ENCODE measurements at regions not wholly inside any gene's neighbourhood (a gene's known extent, or its start where the extent isn't known, plus 50 kb on each side); places are given as distances from the start of the nearest gene placed in this dataset.

DNA sequence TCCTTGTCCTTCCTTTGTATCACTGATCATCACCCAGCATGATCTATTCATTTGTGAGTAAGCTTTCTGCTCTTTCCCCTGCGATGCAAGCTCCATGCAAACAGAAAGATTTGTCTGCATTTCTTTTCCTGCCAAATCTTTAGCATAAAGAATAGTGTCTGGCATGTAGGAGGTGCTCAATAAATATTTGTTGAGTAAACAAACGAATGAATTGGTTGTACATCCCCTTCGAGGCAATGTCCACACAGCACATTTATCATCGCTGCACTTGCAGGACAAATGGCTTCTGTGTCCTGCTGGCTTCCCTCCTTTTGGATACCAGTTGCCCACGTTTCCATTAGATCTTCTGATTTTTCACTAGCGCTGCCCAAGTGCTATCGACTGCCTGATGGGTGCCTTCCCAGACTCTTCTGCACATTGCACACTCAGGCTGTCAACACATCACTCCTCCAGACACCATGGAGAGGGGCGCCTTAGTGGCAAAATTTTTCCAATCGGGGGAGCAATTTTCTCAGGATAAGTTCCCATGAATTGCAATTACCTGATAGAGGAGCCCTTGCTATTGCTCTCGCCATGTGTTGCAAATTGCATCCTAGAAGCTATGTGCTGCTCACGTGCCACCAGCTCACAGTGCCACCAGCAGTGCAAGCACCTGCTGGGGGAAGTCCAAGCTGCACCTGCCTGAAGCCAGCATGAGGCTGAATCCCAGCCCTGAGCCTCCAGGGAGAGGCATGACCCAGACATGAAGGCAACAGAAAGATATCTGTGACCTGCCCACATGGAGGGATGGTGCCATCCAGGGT is 206.6 kb downstream of the KIF26A start:
- DNase-seq, result no peak

DNA sequence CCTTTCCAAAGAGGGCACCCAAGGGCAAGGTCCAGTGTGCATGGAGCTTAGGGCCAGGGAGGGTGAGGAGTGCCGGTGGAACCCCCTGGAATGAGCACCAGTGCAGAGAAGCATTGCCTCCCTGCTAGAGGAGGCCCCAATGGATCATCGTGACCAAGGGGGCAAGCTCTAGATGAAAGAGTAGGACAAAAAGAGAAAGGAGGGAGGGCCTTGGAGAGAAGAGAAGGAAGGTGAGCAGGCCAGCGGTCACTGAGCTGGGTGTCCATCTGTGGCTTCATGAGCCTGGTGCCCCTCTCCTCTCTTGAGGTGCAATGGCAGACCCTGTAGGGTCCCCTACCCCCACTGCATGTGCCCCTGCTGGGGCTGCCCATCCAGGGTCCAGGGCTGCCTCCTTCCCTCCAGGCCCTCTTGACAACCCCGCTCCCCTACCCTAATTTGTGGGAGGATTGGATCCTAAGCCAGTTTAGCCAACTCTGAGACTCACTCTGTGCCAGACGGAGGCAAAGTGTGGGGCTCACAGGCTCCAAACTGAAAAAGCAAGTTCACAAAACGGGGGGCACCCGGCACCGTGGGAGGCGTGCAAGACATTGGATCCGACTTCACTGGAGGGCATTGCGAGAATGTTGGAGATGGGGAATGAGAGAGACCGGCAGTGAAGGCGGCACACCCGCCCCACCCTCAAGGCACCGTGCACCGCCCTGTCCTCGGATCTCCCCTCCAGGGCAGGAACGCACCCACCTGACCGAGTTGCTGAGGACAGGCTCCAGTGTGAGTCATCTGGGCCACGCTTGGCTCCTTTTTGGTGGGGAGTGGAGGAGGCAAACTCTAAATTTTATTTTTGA is 207.5 kb downstream of the KIF26A start:
- DNase-seq, result no peak

DNA sequence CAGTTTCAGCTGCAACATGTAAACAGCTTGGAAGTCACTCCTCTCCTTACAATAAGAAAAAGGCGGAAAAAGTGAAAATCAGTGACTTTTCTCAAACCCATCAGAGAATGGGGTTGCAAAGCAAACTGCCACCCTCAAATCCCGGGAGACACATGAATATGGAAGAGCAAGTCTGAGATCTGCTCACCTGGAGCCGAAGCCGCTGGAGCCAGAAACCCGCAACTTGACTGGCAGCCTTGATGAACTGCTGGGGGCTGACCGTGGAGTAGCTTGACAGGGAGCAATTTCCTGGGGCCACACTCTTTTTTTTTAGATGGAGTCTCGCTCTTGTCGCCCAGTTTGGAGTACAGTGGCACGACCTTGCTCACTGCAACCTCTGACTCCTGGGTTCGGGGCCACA is 208.2 kb downstream of the KIF26A start:
- no peak for DNase-seq

DNA sequence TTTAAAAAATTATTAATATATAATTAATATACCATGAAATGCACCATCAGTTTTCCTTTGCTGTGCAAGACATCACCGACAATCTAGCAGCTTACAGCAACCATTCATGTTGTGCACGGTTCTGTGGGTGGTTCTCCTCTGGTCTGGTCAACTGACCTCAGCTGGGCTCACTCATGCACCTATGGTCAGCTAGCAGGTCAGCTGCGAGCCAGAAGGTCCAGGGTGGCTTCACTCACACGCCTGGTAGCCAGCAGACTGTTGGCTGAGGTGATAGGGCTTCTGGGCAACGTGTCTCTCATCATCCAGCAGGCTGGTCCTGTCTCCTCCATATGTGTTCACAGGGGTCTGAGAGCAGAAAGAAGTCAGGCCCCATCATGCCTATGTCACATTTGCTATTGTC is 210.4 kb downstream of the KIF26A start:
- no peak for DNase-seq

DNA sequence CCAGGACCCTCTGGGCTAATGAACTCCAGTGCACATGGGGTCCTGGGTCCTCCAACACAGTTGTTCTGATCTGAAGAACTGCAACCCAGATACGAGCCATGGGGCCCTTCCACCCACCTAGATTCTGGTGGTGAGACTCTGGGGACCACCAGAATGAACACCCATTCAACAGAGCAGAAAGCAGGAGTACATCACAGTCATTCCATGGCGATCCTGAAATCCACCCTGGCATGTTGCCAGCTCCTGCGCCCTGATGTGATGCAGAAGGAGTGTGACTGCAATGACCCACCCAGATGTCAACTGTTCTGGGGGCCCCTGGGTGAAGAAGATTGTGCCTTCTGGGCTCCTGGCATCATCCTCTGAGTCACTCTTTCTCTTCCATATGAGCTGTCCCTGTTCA is 211.6 kb downstream of the KIF26A start:
- no peak for DNase-seq

DNA sequence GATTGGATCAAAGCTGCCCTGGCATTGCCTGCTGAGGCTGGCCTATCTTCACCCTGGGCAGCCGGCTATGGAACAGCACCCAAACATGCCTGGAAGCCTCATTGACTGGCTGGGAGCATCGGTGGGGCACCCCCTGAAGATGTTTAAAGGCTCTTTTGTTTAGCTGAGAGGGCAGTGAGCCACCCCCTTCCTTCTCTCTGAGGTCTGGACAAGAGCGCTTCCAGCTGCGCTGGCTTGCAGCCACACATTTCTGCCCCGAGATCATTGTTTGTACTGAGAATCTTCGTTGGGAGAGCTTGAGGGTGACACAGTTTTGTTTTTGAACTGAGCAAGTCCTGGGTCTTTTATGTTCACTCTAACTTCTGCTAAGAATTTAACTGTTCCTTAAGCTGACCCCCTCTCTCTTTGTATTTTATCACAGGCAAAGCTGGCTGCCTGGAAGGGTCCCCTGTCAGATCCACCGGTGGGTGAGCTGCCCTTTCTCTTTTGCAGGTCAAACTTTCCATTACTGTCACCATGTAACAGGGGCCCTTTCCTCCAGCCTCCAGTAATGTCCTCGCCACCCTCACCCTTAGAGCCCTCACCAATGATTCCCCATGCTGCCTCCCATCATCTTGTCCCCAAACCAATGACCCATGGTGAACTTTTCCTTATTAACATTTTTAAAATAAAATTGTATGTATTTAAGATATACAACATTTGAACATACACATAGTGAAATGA is 212.2 kb downstream of the KIF26A start:
- DNase-seq, result no peak

DNA sequence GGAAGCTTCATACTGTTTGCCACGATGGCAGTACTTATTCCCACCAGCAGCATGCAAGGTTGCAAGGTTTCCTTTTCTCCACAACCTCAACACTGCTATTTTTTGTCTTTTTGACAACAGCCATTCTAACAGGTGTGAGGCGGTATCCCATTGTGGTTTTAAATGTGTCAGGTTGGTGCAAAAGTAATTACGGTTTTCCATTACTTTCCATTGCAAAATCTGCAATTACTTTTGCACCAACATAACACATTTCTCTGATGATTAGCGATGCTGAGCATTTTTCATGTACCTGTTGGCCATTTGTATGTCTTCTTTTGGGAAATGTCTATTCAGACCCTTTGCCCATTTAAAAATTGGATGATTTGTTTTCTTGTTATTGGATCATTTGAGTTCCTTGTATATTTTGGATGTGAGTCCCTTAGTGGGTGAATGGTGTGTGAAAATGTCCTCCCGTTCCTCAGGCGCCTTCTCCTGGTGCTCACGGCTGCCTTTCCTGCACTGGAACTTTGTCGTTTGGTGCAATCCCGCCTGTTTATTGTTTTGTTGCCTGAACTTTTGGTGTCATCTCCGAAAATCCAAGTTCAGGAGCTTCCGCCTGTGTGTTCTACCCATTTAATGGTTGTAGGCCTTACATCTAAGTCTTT is 213.6 kb downstream of the KIF26A start:
- no peak for DNase-seq

DNA sequence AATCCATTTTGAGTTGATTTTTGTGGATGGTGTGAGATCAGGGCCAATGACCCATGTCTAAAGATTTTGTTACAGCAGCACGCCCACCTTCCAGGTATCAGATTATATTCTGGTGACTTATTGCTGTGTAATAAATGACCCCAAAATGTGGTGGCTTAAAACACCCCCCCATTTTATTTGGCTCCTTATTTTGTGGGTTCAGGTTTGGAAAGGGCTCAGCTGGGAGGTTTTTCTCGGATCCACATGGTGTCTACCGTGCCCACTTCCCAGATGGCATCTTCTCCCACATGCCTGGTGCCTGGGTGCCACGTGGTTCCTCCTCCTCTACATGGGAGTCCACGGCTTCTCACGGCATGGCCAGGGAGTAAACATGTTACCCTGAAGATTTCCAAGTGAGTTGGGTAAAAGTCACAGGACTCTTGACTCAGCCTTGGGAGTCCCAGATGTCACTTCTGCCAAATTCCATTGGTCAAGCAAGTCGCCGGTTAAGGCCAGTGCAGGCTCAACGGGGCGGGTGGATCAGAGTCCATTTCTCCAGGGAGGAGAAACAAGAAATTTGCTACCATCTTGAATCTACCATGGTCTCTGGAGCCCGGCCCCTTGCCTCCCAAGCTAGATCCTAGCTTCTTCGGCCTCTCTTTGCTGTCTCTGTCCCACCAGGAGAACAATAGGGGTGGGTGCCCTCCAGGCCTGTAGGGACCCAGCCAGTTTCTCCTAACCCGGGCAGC is 214.3 kb downstream of the KIF26A start:
- DNase-seq, result no peak

DNA sequence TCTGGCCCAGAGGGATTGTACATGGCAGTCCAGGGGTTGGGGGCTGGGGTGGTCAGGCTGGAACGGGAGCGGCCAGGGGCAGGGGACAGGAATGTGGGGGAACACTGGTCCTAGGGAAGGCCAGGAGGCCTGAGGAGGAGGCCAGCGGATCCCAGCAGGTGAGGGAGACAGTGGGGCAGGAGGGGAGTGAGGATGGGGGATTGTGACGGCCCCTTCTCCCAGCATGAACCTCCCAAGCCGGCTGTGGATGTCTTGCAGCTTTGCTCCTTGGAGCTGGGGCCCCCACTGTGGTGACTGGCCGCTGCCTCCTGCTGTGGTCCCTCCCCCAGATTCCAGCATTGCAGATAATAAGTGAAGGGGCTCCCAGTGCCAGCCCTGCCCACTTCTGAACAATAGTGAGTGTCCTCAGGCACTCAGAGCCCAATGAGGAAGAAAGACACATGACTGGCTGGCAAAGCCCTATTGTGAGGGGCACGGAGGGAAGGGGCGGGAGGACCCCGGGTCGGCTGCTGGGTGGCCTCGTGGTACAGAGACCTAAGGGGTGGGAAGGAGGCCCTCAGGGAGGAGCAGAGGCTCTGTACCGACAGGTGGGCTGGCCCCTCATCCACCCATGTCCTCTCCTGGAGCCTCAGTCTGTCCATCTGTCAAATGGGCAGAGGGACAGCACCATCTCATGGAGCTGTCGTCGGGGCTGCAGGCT is 215.0 kb downstream of the KIF26A start:
- DNase-seq, result no peak

DNA sequence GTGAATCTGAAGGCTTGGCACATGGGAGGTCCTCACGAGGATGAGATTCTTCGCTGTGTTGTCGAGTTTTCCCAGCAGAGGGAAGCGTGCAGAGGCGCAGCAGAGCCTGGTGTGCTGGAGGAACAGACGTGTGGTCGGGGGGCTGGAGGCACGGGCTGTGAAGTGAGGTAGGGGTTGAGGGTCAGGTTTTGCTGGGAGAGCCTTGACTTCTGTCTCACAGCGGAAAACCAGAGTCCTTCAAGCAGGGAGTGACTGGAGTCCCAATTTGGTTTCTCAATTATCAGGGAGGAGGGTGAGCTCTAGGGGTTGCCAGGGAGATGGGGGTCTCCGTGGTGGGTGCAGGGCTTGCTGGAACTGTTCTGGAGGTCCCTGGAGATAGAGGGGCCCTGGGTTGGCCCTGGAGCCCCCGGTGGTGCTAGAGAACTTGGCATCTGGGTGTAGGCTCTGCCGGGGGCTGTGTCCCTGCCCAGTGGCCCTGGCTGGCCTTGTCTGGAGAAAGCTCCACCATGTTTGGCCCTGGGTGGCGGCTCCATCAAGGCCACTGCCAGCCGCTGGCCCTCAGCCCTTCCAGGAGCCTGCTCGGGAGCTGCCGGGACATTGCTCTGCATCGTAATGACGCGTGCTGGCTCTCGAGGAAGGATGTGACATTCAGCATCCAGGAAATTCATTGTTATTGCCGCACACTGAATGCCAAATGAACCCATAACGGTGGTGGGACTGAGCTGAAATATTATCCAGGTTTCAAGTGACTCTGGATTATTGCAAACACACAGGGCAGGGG is 215.7 kb downstream of the KIF26A start:
- no peak for DNase-seq

DNA sequence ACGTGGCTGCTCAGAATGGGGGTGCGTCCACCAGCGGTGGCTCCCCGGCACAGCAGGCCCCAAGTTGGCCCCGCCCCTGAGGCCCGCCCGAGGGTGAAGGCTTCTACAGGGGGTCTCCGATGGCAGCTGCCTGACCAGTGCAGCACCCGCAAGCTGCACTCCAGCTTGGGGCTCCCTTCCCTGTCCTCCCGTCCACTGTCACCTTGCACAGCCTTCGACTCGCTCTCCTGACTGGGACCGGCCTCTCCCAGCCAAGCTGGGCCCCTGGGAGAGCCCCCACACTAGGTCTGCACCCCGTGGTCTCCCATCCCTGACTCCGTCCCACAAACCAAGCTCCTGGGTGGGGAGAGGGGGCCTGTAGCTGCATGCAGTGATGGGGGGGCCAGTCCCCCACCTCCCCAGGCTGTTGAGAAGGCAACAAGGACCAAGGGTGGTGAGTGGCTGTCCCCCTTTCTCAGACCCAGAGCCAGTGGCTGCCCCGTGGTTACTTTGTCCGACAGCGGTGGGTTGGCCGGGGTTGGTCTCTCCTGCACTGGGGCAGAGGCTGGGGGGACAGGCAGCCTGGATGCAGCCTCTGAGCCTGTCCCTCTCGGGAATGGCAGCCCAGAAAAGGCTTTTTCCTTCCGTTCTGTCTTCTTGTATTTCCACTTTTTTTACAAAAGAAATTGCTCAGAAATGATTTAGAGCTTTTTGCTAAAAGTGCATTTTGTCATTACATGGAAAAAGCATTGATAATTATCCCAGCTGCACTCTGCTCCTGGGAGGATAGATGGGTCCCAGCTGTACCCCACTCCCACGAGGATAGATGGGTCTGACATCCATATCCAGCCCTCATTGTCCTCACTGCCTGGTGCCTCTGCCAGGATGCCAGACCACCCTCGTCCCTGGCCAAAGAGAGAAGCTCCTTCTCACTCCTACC is 217.0 kb downstream of the KIF26A start:
- no peak for DNase-seq

DNA sequence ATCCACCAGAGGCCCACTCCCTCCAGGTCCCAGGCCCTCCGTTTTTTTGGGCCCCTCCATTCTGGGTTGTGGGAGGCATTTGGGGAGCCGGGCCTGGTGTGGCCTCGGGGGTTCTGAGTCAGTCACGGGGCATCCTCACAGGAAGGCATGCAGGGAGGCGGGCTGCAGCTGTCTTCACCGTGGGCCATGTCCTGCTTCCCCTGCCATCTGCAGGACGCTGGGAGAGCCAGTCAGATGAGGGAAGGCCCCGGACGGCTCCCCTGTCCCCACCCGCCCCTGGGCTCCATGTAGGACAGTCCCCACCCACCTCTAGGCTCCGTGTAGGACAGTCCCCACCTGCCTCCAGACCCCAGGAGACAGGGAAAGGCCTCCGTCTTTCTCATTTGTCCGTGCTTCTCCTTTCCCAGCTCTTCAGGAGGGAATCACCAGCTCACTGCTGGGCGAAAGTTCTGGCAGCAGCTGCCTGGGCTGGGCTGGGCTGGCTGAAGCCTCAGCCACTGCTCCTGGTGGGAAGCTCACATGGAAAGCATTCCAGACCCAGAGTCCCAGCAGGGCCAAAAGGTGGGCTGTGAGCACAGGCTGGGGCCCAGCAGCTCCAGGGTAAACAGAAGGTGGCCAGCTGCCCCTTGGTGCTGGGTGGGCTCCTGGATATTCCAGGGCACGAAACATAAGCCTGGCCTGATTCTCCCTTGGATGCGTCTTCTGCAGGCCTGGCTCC is 217.8 kb downstream of the KIF26A start:
- DNase-seq, result no peak

DNA sequence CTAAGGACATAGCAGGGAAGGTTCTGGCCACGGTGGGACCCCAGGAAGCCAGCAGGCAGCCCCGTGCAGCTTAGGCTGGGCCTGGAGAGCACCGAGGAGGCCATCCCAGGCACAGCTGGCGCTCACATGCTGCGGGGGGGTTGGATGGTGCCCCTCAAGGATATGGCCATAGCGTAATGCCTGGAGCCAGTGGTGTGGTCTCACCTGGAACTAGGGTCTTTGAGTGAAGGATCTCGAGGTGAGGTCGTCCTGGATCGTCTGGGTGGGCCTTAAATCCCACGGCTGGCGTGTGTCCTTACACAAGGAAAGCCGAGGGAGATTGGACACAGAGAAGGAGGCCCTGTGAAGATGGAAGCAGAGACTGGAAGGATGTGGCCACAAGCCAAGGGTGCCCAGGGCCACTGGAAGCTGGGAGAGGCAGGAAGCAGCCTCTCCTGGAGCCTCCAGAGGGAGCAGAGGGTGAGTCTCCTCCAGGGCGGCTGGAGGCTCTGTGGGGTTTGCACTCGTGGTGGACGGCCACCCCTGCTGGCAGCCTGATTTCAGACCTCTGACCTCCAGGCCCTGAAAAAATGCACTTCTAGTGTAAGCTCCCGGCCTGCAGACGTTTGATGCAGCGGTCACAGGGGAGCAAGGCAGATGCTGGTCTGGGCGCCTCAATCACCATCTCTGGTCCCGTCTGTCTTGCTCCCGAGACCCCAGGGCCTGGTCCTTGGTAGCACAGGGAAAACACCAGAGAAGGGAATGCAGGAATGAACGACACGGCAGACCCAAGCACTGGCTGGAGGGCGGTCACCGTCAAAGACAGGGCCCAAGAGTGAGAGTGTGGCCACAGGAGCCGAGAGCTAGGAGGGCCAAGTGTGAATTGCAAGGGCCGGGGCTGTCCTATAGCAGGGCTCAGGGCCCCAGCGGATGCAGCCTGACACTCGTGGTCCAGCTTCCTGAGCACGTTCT is 218.6 kb downstream of the KIF26A start:
- DNase-seq, result no peak

DNA sequence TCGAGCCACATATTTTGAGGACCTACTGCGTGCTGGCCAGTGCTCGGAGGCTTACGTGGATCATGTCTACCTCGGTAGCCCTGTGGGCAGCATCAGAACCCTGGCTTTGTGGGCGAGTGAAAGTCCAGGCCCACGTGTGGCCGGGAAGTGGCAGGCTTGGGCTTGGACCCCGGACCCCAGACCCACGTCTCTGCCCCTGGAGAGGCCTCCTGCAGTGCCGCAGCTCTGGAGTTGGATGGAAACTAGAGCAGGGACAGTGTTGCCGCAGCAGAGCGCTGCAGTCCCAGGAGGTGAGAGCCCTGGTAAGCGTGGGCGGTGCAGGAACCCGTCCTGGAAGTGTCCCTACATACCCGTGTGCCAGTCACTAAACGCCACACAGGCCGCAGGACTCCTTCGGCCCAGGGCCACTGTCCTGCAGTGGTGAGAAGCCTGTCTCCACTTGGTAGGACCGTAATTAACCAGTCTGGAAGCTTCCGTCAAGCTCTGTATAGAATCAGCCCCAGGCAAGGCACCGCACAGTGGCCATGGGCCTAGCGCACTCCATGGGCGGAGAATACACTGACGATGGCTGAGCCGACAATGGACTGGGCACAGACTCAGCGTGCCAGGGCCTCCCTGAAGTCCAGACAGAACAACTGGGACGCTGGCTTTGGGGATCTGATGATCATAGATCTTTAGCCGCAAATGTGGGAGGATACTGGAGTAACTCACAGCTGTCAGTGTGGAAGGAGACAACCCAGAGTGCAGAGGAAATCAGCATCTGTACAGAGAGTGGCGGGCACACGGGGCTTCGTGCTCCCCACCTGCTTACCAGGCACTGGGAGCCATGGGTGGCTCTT is 219.5 kb downstream of the KIF26A start:
- no peak for DNase-seq

DNA sequence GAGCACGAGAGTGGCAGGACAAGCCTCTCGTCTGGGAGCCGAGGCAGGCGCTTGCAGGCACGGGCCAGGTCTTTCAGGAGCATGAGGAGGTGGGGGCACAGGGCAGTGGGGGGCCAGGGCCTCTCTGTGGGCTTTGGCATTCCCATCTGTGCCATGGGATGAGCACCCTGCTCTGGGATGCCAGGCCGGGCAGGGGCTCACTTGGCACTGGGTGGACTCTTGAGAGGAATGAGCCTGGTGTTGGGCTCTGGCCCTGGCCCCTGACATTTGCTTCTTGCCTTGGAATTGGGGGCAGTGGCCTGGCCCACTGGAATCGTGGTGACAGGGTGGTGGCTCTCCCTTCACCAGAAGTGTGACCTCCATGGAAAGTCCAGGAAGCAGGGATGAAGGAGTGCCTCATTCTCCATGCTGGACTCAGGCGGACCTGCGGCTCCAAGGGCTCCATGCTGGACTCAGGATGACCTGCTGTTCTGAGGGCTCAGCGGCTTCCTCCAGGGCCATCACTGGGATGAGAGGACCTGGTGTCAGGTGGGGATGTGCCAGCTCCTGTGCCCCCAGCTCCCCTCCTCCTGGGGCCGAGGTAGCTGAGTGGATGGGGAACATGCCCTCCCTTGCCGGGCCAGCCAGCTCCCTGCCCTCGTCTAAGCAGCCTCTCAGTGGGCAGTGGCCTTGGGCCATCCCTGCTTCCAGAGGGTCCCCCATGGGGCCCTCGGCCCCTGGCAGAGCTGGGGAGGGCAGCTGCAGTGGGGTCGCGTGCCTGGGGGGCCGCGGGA is 220.3 kb downstream of the KIF26A start:
- no peak for DNase-seq

Measured in NCI-H1694 (cell line).